Fibroblast of lung (primary cell): ENCODE measurements at regions not wholly inside any gene's neighbourhood (a gene's known extent, or its start where the extent isn't known, plus 50 kb on each side); places are given as distances from the start of the nearest gene placed in this dataset.

Experiments used
- DNase-seq, 2 donors: peaks; one replicate each; pipeline versions ENCODE4 v3.0.0 to v3.0.0-alpha.2; 2010; ENCODE audit warnings: low read depth in 2 of 2
- H2AFZ ChIP-seq: 2 replicates; pipeline ENCODE4 v1.5.1; 2012; ENCODE audit warnings: low read length, control low read depth, inconsistent platforms
- H3K27ac ChIP-seq: 2 replicates; pipeline ENCODE4 v1.5.1; 2011; ENCODE audit warnings: low read length, control low read depth; ENCODE audit not compliant: insufficient read depth
- H3K27me3 ChIP-seq: 2 replicates; pipeline ENCODE4 v1.5.1; 2011; ENCODE audit warnings: mild to moderate bottlenecking, low read length; ENCODE audit not compliant: control insufficient read depth, insufficient read depth
- H3K36me3 ChIP-seq: 2 replicates; pipeline ENCODE4 v1.5.1; 2011; ENCODE audit warnings: low read length; ENCODE audit not compliant: control insufficient read depth, insufficient read depth
- H3K4me1 ChIP-seq: 2 replicates; pipeline ENCODE4 v1.5.1; 2011; ENCODE audit warnings: low read length; ENCODE audit not compliant: control insufficient read depth, insufficient read depth; ENCODE audit errors: extremely low read depth
- H3K4me2 ChIP-seq: 2 replicates; pipeline ENCODE4 v1.5.1; 2011; ENCODE audit warnings: low read length, control low read depth; ENCODE audit not compliant: insufficient read depth; ENCODE audit errors: extremely low read depth
- H3K4me3 ChIP-seq, 4 experiments: fragments of 200-600 bp in 1 of 4; sonication (generic) in 1 of 4; replicated peaks in 1 of 4; 2 replicates each; pipeline ENCODE4 v1.5.1; 2011 to 2016; ENCODE audit warnings: low read length in 4 of 4, low read depth in 3 of 4, mild to moderate bottlenecking in 3 of 4, control low read depth in 2 of 4, inconsistent platforms in 1 of 4, mixed read lengths in 1 of 4; ENCODE audit not compliant: insufficient read depth in 1 of 4; ENCODE audit errors: control extremely low read depth in 1 of 4
- H3K79me2 ChIP-seq: 2 replicates; pipeline ENCODE4 v1.5.1; 2012; ENCODE audit warnings: mild to moderate bottlenecking, low read length, inconsistent platforms; ENCODE audit not compliant: control insufficient read depth, insufficient read depth
- H3K9ac ChIP-seq: 2 replicates; pipeline ENCODE4 v1.5.1; 2011; ENCODE audit warnings: mild to moderate bottlenecking, low read length, control low read depth; ENCODE audit not compliant: insufficient read depth
- H3K9me3 ChIP-seq: 2 replicates; pipeline ENCODE4 v1.5.1; 2012; ENCODE audit warnings: low read depth, low read length; ENCODE audit not compliant: control insufficient read depth, insufficient read depth
- H4K20me1 ChIP-seq: 2 replicates; pipeline ENCODE4 v1.5.1; 2011; ENCODE audit warnings: low read length; ENCODE audit not compliant: control insufficient read depth, insufficient read depth; ENCODE audit errors: extremely low read depth
- CTCF ChIP-seq, 2 donors: IDR thresholded peaks in 1 of 2; conservative IDR thresholded peaks in 1 of 2; 1 replicate in 1 of 2; 2 replicates in 1 of 2; pipeline ENCODE4 v1.5.1; 2011 to 2012; ENCODE audit warnings: low read length in 2 of 2, control low read depth in 1 of 2, inconsistent platforms in 1 of 2, low read depth in 1 of 2, mild to moderate bottlenecking in 1 of 2
- EZH2 ChIP-seq: IDR thresholded peaks from 2 replicates; pipeline ENCODE4 v1.5.1; 2012; ENCODE audit warnings: low read length, control low read depth, mild to moderate bottlenecking; ENCODE audit errors: missing control alignments

GRCh38 chr12:89257340-89257739, 95.0 kb downstream of the DUSP6 start:
- no peaks in the 10 kb centered on the region for H3K9me3 ChIP-seq
- H4K20me1 ChIP-seq, result no peaks in the 10 kb centered on the region
- H3K36me3 ChIP-seq, result no peaks in the 10 kb centered on the region
- H2AFZ ChIP-seq, result no peak overlapping the region
- H3K27me3 ChIP-seq, result no peaks in the 10 kb centered on the region
- no peaks in the 10 kb centered on the region for H3K79me2 ChIP-seq
- no peak for DNase-seq
- H3K4me3 ChIP-seq, result no peak overlapping the region
- no peak overlapping the region for H3K27ac ChIP-seq
- no peak overlapping the region for H3K9ac ChIP-seq
- TF ChIP-seq CTCF (conservative IDR thresholded peaks at IDR 0.05 in 1 of 2, IDR thresholded peaks at IDR 0.05 in 1 of 2; ENCODE audit: low read depth in 1 of 2, low read length in 2 of 2) (no peak), EZH2 (no peak)
- no peak overlapping the region for H3K4me2 ChIP-seq
- H3K4me1 ChIP-seq, result no peaks in the 10 kb centered on the region

- no peak for DNase-seq
- no peaks in the 10 kb centered on the region for H3K36me3 ChIP-seq
- no peaks in the 10 kb centered on the region for H4K20me1 ChIP-seq
- H3K4me3 ChIP-seq, result no peak overlapping the region
- no peaks in the 10 kb centered on the region for H3K79me2 ChIP-seq
- no peaks in the 10 kb centered on the region for H3K4me1 ChIP-seq
- H3K9me3 ChIP-seq, result no peaks in the 10 kb centered on the region
- H2AFZ ChIP-seq, result no peak overlapping the region
- no peaks in the 10 kb centered on the region for H3K27me3 ChIP-seq
- no peak overlapping the region for H3K9ac ChIP-seq
- no peak overlapping the region for H3K4me2 ChIP-seq
- no peak overlapping the region for H3K27ac ChIP-seq
- no peak for TF ChIP-seq CTCF (conservative IDR thresholded peaks at IDR 0.05 in 1 of 2, IDR thresholded peaks at IDR 0.05 in 1 of 2; ENCODE audit: low read depth in 1 of 2, low read length in 2 of 2)
- no peak for TF ChIP-seq EZH2
Observed at GRCh38 chr12:89256060-89256459, 96.2 kb downstream of the DUSP6 start.

GRCh38 chr12:89253488-89253887, 98.8 kb downstream of the DUSP6 start:
- H2AFZ ChIP-seq, result no peak overlapping the region
- no peaks in the 10 kb centered on the region for H4K20me1 ChIP-seq
- H3K27me3 ChIP-seq, result no peaks in the 10 kb centered on the region
- H3K9me3 ChIP-seq, result no peaks in the 10 kb centered on the region
- no peak overlapping the region for H3K9ac ChIP-seq
- no peaks in the 10 kb centered on the region for H3K79me2 ChIP-seq
- H3K4me2 ChIP-seq, result no peak overlapping the region
- no peak for TF ChIP-seq CTCF (conservative IDR thresholded peaks at IDR 0.05 in 1 of 2, IDR thresholded peaks at IDR 0.05 in 1 of 2; ENCODE audit: low read depth in 1 of 2, low read length in 2 of 2)
- no peak for TF ChIP-seq EZH2
- DNase-seq, result no peak
- H3K27ac ChIP-seq, result no peak overlapping the region
- no peaks in the 10 kb centered on the region for H3K36me3 ChIP-seq
- no peak overlapping the region for H3K4me3 ChIP-seq
- no peaks in the 10 kb centered on the region for H3K4me1 ChIP-seq
